ENCODE measurements at regions not wholly inside any gene's neighbourhood (a gene's known extent, or its start where the extent isn't known, plus 50 kb on each side); places are given as distances from the start of the nearest gene placed in this dataset.

DNA sequence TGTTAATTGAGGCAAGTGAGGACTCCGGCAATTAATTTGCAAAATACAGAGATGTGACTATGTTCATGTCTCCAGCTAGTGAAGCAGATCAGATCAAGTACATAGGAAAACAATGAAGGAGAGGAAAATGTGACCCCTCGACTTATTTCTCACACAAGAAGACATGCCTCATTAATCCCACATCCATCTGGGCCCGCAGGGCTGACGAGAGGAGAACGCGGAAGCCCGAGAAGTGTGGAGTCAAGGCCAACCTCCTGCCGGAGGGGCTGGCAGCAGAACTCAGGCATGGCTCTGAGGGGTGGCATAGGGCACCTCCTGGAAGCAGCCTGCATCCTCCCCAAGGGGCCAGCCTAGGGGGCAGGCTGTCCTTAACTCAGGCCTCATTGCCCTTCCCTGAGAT lies 54.4 kb downstream of the ZNF503 start:
- ATAC-seq (ENCODE audit: insufficient read depth, low read depth), result no peak
- H3K4me1 ChIP-seq (ENCODE audit: insufficient read depth, low read length), result no peaks in the 10 kb centered on the region

DNA sequence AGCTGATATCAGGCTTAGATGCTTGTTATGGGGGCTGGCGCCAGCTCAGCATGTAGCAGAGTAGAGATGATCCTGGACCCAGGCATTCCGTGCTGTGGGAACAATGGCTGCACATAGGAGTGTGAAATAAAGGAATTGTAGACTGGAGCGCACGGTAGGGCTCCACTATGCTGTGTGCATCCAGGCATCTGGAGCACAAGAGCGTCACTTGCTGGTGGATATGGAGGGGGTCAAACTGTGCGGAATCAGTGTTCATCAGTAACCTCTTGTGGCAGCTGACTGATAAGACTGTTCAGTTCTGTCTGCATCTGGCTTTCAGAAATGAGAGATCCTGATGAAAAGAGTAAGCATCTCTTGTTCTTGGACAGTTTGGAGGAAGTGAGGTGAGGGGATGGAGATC lies 55.8 kb downstream of the ZNF503 start:
- no peaks in the 10 kb centered on the region for H3K4me1 ChIP-seq (ENCODE audit: insufficient read depth, low read length)
- H3K36me3 ChIP-seq (ENCODE audit: insufficient read depth, low read length), result no peaks in the 10 kb centered on the region
- H2AFZ ChIP-seq (ENCODE audit: low read depth, low read length), result no peak overlapping the region
- no peak for ATAC-seq (ENCODE audit: insufficient read depth, low read depth)
- H3K27ac ChIP-seq (ENCODE audit: low read length), result no peak overlapping the region
- DNase-seq, result no peak
- no peak overlapping the region for H3K4me2 ChIP-seq (ENCODE audit: insufficient read depth, low read length)
- no peaks in the 10 kb centered on the region for H3K79me2 ChIP-seq (ENCODE audit: insufficient read depth, low read length)
- H4K20me1 ChIP-seq (ENCODE audit: insufficient read depth, low read length), result no peaks in the 10 kb centered on the region
- no peak overlapping the region for H3K4me3 ChIP-seq (ENCODE audit: low read depth in 1 of 2, low read length in 2 of 2)
- no peaks in the 10 kb centered on the region for H3K9me3 ChIP-seq (ENCODE audit: insufficient read depth, low read length, severe bottlenecking)
- H3K9ac ChIP-seq (ENCODE audit: low read depth, low read length), result no peak overlapping the region
- TF ChIP-seq CTCF (IDR thresholded peaks at IDR 0.05; ENCODE audit: borderline replicate concordance, extremely low read depth, low read length, poor library complexity, severe bottlenecking) (no peak), EZH2 (IDR thresholded peaks at IDR 0.05; ENCODE audit: borderline replicate concordance, low read depth, low read length, severe bottlenecking) (no peak)
- H3K27me3 ChIP-seq (ENCODE audit: insufficient read depth, low read length, poor library complexity), result no peaks in the 10 kb centered on the region

More for the DNA sequence above, 54.4 kb downstream of the ZNF503 start:
- Histone ChIP-seq H4K20me1 (ENCODE audit: insufficient read depth, low read length) (no peaks in the 10 kb centered on the region), H3K27me3 (ENCODE audit: insufficient read depth, low read length, poor library complexity) (no peaks in the 10 kb centered on the region), H3K4me2 (ENCODE audit: insufficient read depth, low read length) (no peak overlapping the region), H2AFZ (ENCODE audit: low read depth, low read length) (no peak overlapping the region), H3K36me3 (ENCODE audit: insufficient read depth, low read length) (no peaks in the 10 kb centered on the region), H3K27ac (ENCODE audit: low read length) (no peak overlapping the region), H3K9me3 (ENCODE audit: insufficient read depth, low read length, severe bottlenecking) (no peaks in the 10 kb centered on the region), H3K79me2 (ENCODE audit: insufficient read depth, low read length) (no peaks in the 10 kb centered on the region), H3K4me3 (ENCODE audit: low read depth in 1 of 2, low read length in 2 of 2) (no peak overlapping the region), H3K9ac (ENCODE audit: low read depth, low read length) (no peak overlapping the region)
- TF ChIP-seq CTCF (IDR thresholded peaks at IDR 0.05; ENCODE audit: borderline replicate concordance, extremely low read depth, low read length, poor library complexity, severe bottlenecking), result no peak
- DNase-seq, result no peak

DNA sequence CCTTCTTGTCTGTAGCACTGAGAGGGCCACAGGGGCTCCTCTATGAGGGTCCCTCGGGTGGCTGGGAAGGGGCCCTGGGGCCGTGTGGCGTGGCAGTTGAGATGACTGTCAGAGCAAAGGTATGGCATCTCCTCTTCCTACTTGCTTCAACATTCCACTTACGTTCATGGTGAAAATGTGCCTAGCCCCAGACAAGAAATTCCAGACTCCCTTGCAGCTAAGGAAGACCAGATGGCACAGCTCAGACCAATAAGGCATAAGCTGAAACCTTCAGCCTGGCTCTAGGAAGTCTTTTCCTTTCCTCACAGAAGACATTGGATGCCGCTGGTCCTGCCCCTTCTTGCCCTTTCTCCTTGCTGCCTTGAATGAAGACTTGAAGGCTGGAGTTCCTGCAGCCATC lies 57.4 kb downstream of the ZNF503 start:
- H3K9ac ChIP-seq (ENCODE audit: low read depth, low read length), result no peak overlapping the region
- no peaks in the 10 kb centered on the region for H4K20me1 ChIP-seq (ENCODE audit: insufficient read depth, low read length)
- DNase-seq, result no peak
- no peaks in the 10 kb centered on the region for H3K36me3 ChIP-seq (ENCODE audit: insufficient read depth, low read length)
- no peaks in the 10 kb centered on the region for H3K4me1 ChIP-seq (ENCODE audit: insufficient read depth, low read length)
- H3K79me2 ChIP-seq (ENCODE audit: insufficient read depth, low read length), result no peaks in the 10 kb centered on the region
- TF ChIP-seq CTCF (IDR thresholded peaks at IDR 0.05; ENCODE audit: borderline replicate concordance, extremely low read depth, low read length, poor library complexity, severe bottlenecking) (no peak), EZH2 (IDR thresholded peaks at IDR 0.05; ENCODE audit: borderline replicate concordance, low read depth, low read length, severe bottlenecking) (no peak)
- H3K4me2 ChIP-seq (ENCODE audit: insufficient read depth, low read length), result no peak overlapping the region
- H3K27me3 ChIP-seq (ENCODE audit: insufficient read depth, low read length, poor library complexity), result no peaks in the 10 kb centered on the region
- H3K4me3 ChIP-seq (ENCODE audit: low read depth in 1 of 2, low read length in 2 of 2), result no peak overlapping the region
- no peak overlapping the region for H2AFZ ChIP-seq (ENCODE audit: low read depth, low read length)
- H3K27ac ChIP-seq (ENCODE audit: low read length), result no peak overlapping the region
- no peaks in the 10 kb centered on the region for H3K9me3 ChIP-seq (ENCODE audit: insufficient read depth, low read length, severe bottlenecking)
- ATAC-seq (ENCODE audit: insufficient read depth, low read depth), result no peak

GRCh38 chr10:75342397-75342796 lies 59.2 kb downstream of the ZNF503 start:
- H3K79me2 ChIP-seq (ENCODE audit: insufficient read depth, low read length), result no peaks in the 10 kb centered on the region
- no peak overlapping the region for H2AFZ ChIP-seq (ENCODE audit: low read depth, low read length)
- H3K27me3 ChIP-seq (ENCODE audit: insufficient read depth, low read length, poor library complexity), result no peaks in the 10 kb centered on the region
- no peak for DNase-seq
- H3K27ac ChIP-seq (ENCODE audit: low read length), result no peak overlapping the region
- TF ChIP-seq CTCF (IDR thresholded peaks at IDR 0.05; ENCODE audit: borderline replicate concordance, extremely low read depth, low read length, poor library complexity, severe bottlenecking) (no peak), EZH2 (IDR thresholded peaks at IDR 0.05; ENCODE audit: borderline replicate concordance, low read depth, low read length, severe bottlenecking) (no peak)
- H3K4me2 ChIP-seq (ENCODE audit: insufficient read depth, low read length), result no peak overlapping the region
- H3K4me3 ChIP-seq (ENCODE audit: low read depth in 1 of 2, low read length in 2 of 2), result no peak overlapping the region
- no peaks in the 10 kb centered on the region for H3K9me3 ChIP-seq (ENCODE audit: insufficient read depth, low read length, severe bottlenecking)
- no peaks in the 10 kb centered on the region for H3K36me3 ChIP-seq (ENCODE audit: insufficient read depth, low read length)
- ATAC-seq (ENCODE audit: insufficient read depth, low read depth), result no peak
- no peak overlapping the region for H3K9ac ChIP-seq (ENCODE audit: low read depth, low read length)
- H3K4me1 ChIP-seq (ENCODE audit: insufficient read depth, low read length), result no peaks in the 10 kb centered on the region
- no peaks in the 10 kb centered on the region for H4K20me1 ChIP-seq (ENCODE audit: insufficient read depth, low read length)

All from DND-41 (cell line).